Activated CD8-positive, alpha-beta memory T cell treated with anti-CD3 and anti-CD28 coated beads, Interleukin-2, amount 10 ng/mL, durations not matched to agents 7 days and 5 days (primary cell): ENCODE measurements at regions not wholly inside any gene's neighbourhood (a gene's known extent, or its start where the extent isn't known, plus 50 kb on each side); places are given as distances from the start of the nearest gene placed in this dataset.

Experiments
- ATAC-seq: fragments of 150-1000 bp; cut with Tn5 transposase; one replicate; pipeline ENCODE4 v1.10.0; 2021; ENCODE audit warnings: moderate library complexity
- CTCF ChIA-PET: fragments of 350-600 bp; sonication (Branson Sonifier 250); formaldehyde crosslinking; loops from one replicate; lab custom pipeline; 2021; ENCODE audit warnings: antibody characterized with exemption; lab: Charles Lee
- DNase-seq: peaks from one replicate; pipeline ENCODE4 v3.0.0-alpha.2; 2020
- H3K27ac Mint-ChIP-seq: one replicate; pipeline ENCODE4 v1.8.0; 2021; ENCODE audit warnings: mild to moderate bottlenecking, mixed read lengths
- H3K27me3 Mint-ChIP-seq: one replicate; pipeline ENCODE4 v1.8.0; 2021; ENCODE audit warnings: mixed read lengths
- H3K36me3 Mint-ChIP-seq: one replicate; pipeline ENCODE4 v1.8.0; 2021; ENCODE audit warnings: mild to moderate bottlenecking, mixed read lengths
- H3K4me1 Mint-ChIP-seq: one replicate; pipeline ENCODE4 v1.8.0; 2021; ENCODE audit warnings: mixed read lengths
- H3K4me3 Mint-ChIP-seq: one replicate; pipeline ENCODE4 v1.8.0; 2021; ENCODE audit warnings: mild to moderate bottlenecking, moderate library complexity, mixed read lengths
- H3K9me3 Mint-ChIP-seq: one replicate; pipeline ENCODE4 v1.8.0; 2022; ENCODE audit warnings: low read depth, mixed read lengths

DNA sequence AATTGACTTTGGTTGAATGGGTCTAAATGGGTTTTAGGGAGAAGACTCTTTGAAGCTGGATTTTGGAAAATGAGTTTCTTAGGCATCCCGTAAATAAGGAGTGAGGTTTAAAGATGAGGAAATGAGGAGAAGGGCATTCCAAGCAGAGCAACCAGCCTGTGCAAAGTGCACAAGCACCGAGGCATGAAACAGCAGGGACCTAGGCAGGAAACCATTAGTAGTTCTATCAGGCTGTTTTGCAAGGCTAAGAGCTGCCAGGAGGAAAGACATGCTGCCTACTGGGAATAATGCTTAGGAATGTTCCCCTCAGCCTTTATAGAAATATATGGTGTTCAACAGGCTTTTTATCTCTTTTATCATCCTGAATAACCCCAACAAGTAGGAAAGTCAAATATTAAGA is 153.1 kb upstream of the FGGY start:
- Mint-ChIP-seq H3K27me3 (no peaks in the 10 kb centered on the region), H3K9me3 (no peaks in the 10 kb centered on the region), H3K4me1 (peaks cover 35% of the 10 kb centered on the region), H3K36me3 (no peaks in the 10 kb centered on the region), H3K27ac (no peak overlapping the region), H3K4me3 (no peak overlapping the region)
- ATAC-seq: no peak
- DNase-seq: no peak
- CTCF ChIA-PET: no interaction called here

- DNase-seq: no peak
- no peak for ATAC-seq
- Mint-ChIP-seq H3K4me3 (no peak overlapping the region), H3K27me3 (no peaks in the 10 kb centered on the region), H3K9me3 (no peaks in the 10 kb centered on the region), H3K36me3 (no peaks in the 10 kb centered on the region), H3K4me1 (peaks cover 37% of the 10 kb centered on the region), H3K27ac (no peak overlapping the region)
- CTCF ChIA-PET: interaction anchor here (1.0 kb wide), 1 partner anchor 554 kb away, joined by 4 read pairs; no protein-coding TSS in a partner anchor
Measured at GRCh38 chr1:59144959-59145358, 151.9 kb upstream of the FGGY start.

DNA sequence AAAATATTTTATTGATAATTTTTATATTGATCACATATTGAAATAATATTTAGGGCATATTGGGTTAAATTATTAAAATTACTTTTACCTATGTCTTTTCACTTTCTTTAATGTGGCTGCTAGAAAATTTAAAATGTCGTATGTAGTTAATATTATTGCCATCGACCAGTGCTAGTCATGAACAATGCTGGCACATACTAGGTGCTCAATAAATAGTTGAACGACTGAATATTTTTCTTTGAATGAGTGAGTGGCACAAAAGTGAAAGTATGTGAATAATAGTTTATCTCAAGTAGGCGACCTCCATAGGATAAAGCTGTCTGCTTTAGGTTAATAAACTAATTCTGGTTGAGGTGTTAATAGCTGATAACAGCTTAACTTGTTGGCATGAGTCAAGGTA is 150.8 kb upstream of the FGGY start:
- CTCF ChIA-PET: no interaction called here
- H3K4me3 Mint-ChIP-seq: peak overlapping the region; percentile 87
- DNase-seq: no peak
- ATAC-seq: no peak
- peaks cover 46% of the 10 kb centered on the region for H3K4me1 Mint-ChIP-seq
- H3K36me3 Mint-ChIP-seq: no peaks in the 10 kb centered on the region
- H3K27ac Mint-ChIP-seq: peak overlapping the region; percentile 84
- H3K27me3 Mint-ChIP-seq: no peaks in the 10 kb centered on the region
- no peaks in the 10 kb centered on the region for H3K9me3 Mint-ChIP-seq

DNA sequence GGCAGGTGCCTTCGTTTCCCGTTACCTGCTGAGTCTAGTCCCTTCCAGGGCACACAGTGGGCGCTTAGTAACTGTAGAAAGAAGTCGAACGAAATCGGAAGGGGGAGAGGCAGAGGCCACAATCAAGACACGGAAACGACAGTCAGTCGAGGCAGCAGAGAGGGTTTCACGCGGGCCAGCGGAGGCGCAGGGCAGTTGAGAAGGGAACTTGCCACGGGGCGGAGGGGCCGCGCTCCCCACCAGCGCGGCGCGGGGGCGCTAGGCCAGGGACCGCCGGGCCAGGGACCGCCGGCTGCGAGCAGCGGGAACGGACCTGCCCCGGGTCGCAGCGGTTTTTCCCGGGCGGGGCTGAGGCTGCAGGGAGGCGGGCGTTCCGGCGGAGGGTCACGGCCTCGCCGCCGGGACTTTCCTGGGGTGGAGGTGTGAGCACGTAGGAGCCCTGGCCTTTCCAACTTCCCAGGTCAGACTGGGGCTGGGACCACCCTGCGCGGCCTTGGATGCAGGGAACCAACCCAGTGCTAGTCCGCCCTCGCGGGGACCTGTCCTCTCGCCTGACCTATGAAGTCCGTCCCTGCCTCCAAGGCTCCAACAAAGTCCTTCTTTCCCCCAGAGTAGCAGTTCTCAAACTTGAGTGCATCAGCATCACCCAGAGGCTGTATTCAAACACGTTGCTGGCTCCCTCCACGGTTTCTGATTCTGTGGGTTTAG is 150.1 kb upstream of the FGGY start:
- peak; percentile 75 for ATAC-seq

DNA sequence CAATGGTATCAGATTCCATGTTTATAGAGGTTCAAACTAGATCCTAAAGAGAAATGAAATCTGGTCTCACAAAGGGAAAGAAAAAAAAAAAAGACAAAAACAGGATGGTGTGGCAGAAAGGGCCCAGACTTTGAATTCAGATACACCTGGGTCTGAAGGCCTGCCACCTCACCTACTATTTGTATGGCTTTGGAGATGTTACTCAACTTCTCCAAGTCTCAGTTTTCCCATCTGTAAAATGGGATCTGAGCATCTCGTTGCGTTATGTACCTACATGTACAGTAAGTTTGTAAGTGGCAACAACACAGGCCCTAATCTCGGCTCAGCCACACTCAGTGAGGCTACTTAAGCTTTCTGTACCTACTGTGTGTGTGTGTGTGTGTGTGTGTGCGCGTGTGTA is 147.5 kb upstream of the FGGY start:
- CTCF ChIA-PET: interaction anchor here (0.7 kb wide), 1 partner anchor 126 kb away, joined by 3 read pairs; no protein-coding TSS in a partner anchor
- ATAC-seq (no peak), DNase-seq (no peak)
- Mint-ChIP-seq H3K27me3 (no peaks in the 10 kb centered on the region), H3K4me1 (peaks cover 29% of the 10 kb centered on the region), H3K36me3 (no peaks in the 10 kb centered on the region), H3K27ac (no peak overlapping the region), H3K4me3 (no peak overlapping the region), H3K9me3 (no peaks in the 10 kb centered on the region)

More for the DNA sequence above, 150.1 kb upstream of the FGGY start:
- CTCF ChIA-PET: no interaction called here
- H3K36me3 Mint-ChIP-seq: no peaks in the 10 kb centered on the region
- DNase-seq: peak; percentile 63
- peaks cover 42% of the 10 kb centered on the region for H3K4me1 Mint-ChIP-seq
- peak overlapping the region; percentile 84 for H3K27ac Mint-ChIP-seq
- no peaks in the 10 kb centered on the region for H3K9me3 Mint-ChIP-seq
- H3K4me3 Mint-ChIP-seq: peak overlapping the region; percentile 87
- no peaks in the 10 kb centered on the region for H3K27me3 Mint-ChIP-seq

GRCh38 chr1:59150577-59151386 is 146.1 kb upstream of the FGGY start:
- peak; percentile 67 for ATAC-seq
- H3K4me1 Mint-ChIP-seq: peaks cover 25% of the 10 kb centered on the region
- H3K9me3 Mint-ChIP-seq: no peaks in the 10 kb centered on the region
- H3K27me3 Mint-ChIP-seq: no peaks in the 10 kb centered on the region
- peak; percentile 55 for DNase-seq
- peak overlapping the region; percentile 39 for H3K27ac Mint-ChIP-seq
- CTCF ChIA-PET: interaction anchor here (1.0 kb wide), 1 partner anchor 548 kb away, joined by 3 read pairs; no protein-coding TSS in a partner anchor
- H3K36me3 Mint-ChIP-seq: no peaks in the 10 kb centered on the region
- H3K4me3 Mint-ChIP-seq: no peak overlapping the region

DNA sequence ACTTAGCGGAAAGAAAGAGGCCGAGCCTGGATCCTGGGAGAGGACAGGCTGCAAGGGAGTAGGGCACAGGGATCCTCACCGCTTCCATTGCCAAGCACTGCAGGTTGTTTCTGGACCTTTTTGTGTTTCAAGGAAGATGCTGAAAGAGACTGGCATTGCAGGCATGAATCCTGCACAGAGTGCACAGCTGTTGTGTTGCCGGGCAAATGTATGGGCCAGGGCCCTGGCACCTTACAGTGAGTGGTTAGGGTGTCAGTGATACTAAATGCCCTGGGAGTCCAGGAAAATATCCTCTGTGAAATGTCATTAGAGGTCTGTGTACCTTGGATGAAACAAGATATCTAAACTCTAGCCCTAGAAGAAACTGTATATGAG is 145.5 kb upstream of the FGGY start:
- H3K27ac Mint-ChIP-seq: no peak overlapping the region
- peaks cover 22% of the 10 kb centered on the region for H3K4me1 Mint-ChIP-seq
- no peaks in the 10 kb centered on the region for H3K9me3 Mint-ChIP-seq
- ATAC-seq: no peak
- no peak overlapping the region for H3K4me3 Mint-ChIP-seq
- H3K27me3 Mint-ChIP-seq: no peaks in the 10 kb centered on the region
- H3K36me3 Mint-ChIP-seq: no peaks in the 10 kb centered on the region
- DNase-seq: no peak
- CTCF ChIA-PET: interaction anchor here (1.0 kb wide), 1 partner anchor 548 kb away, joined by 3 read pairs; no protein-coding TSS in a partner anchor

DNA sequence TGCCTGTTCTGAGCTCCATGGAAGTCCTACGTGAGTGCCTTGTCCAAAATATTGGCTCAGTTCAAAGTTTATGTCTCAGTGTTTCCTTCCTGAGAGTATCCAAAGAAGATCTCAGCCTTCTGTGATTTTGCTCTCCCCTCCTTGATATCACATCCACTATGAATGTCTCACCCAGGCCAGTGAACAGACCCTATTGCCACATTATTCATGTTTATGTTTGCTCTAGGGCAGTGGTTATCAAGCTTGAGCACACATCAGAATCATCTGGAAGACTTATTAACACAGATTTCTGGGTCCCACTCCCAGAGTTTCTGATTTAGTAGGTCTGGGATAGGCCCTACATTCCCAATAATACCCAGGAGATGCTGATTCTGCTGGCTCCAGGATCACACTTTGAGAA is 145.0 kb upstream of the FGGY start:
- peak overlapping the region; percentile 21 for H3K27ac Mint-ChIP-seq
- H3K36me3 Mint-ChIP-seq: no peaks in the 10 kb centered on the region
- H3K27me3 Mint-ChIP-seq: no peaks in the 10 kb centered on the region
- CTCF ChIA-PET: interaction anchor here (1.0 to 1.2 kb wide), 2 partner anchors 547 kb away, joined by 3 read pairs; no protein-coding TSS in a partner anchor
- DNase-seq: no peak
- H3K4me1 Mint-ChIP-seq: peaks cover 19% of the 10 kb centered on the region
- no peak for ATAC-seq
- no peaks in the 10 kb centered on the region for H3K9me3 Mint-ChIP-seq
- no peak overlapping the region for H3K4me3 Mint-ChIP-seq

DNA sequence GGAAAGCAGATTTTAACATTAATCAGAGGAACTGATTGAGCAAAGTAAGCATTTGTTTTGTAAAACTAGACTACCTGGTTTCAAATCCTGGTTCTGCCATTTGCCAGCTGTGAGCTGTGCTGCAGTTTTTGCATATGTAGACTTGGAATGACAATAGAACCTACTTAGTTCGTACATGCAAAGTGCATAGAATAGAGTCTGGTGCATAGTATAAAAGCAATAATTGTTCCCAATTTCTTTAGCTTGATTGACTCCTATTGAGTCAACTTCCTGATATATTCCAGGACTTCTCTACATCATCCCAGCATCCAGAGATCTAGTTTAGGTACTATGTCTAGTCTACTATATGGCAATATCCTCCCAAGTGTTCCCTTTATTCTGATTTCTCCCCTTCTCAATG is 144.4 kb upstream of the FGGY start:
- no peaks in the 10 kb centered on the region for H3K9me3 Mint-ChIP-seq
- no peaks in the 10 kb centered on the region for H3K27me3 Mint-ChIP-seq
- CTCF ChIA-PET: interaction anchor here (1.2 kb wide), 1 partner anchor 547 kb away, joined by 3 read pairs; no protein-coding TSS in a partner anchor
- DNase-seq (no peak), ATAC-seq (no peak)
- no peaks in the 10 kb centered on the region for H3K36me3 Mint-ChIP-seq
- H3K27ac Mint-ChIP-seq: no peak overlapping the region
- H3K4me3 Mint-ChIP-seq: no peak overlapping the region
- peaks cover 15% of the 10 kb centered on the region for H3K4me1 Mint-ChIP-seq

DNA sequence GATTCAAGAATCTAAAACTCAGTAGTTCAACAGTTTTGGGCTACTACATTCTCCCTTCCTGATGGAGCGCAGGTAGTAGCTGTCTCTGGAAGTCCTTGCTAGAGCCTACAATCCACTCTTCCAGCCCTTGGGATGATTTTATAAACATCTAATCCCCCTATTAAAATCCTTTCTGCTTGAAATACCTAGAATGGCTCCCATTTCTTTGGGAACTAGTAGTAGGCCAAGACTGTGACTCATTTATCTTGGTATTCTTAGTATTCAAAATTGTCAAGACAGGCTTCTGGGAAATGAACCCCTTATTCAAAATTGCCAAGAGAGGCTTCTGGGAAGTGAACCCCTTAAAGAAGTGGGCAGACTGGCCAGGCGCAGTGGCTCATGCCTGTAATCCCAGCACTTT is 142.5 kb upstream of the FGGY start:
- Mint-ChIP-seq H3K9me3 (peaks cover 7% of the 10 kb centered on the region), H3K27ac (no peak overlapping the region), H3K4me3 (no peak overlapping the region), H3K4me1 (peaks cover 12% of the 10 kb centered on the region), H3K27me3 (no peaks in the 10 kb centered on the region), H3K36me3 (peaks cover 5% of the 10 kb centered on the region)
- DNase-seq: no peak
- ATAC-seq: no peak
- CTCF ChIA-PET: no interaction called here

GRCh38 chr1:59155351-59155750 is 141.5 kb upstream of the FGGY start:
- Mint-ChIP-seq H3K9me3 (peaks cover 7% of the 10 kb centered on the region), H3K36me3 (peaks cover 5% of the 10 kb centered on the region), H3K4me3 (no peak overlapping the region), H3K27me3 (no peaks in the 10 kb centered on the region), H3K27ac (no peak overlapping the region), H3K4me1 (peaks cover 7% of the 10 kb centered on the region)
- ATAC-seq (no peak), DNase-seq (no peak)
- CTCF ChIA-PET: no interaction called here

DNA sequence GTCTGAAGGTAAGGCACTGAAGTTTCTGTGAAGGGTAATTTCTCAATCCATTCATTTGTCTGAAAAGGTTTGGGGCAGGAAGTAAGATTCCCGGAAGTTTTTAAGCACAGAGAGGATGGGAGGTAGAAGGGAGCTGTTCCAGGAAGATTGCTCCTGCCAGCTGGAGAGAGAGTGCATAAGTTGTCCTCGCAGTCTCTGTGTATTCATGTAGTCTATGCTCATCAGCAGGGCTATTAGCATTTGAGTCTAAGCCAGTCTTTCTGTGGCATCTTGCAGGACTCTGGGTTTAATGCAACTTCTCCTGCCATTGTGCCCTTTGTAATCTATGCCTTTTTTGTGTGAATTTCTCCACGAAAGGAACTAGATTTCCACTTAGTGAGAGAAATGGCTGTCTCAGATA is 140.8 kb upstream of the FGGY start:
- Mint-ChIP-seq H3K27ac (no peak overlapping the region), H3K36me3 (peaks cover 5% of the 10 kb centered on the region), H3K9me3 (peaks cover 7% of the 10 kb centered on the region), H3K27me3 (no peaks in the 10 kb centered on the region), H3K4me3 (no peak overlapping the region), H3K4me1 (peaks cover under 1% of the 10 kb centered on the region)
- DNase-seq (no peak), ATAC-seq (no peak)
- CTCF ChIA-PET: no interaction called here

DNA sequence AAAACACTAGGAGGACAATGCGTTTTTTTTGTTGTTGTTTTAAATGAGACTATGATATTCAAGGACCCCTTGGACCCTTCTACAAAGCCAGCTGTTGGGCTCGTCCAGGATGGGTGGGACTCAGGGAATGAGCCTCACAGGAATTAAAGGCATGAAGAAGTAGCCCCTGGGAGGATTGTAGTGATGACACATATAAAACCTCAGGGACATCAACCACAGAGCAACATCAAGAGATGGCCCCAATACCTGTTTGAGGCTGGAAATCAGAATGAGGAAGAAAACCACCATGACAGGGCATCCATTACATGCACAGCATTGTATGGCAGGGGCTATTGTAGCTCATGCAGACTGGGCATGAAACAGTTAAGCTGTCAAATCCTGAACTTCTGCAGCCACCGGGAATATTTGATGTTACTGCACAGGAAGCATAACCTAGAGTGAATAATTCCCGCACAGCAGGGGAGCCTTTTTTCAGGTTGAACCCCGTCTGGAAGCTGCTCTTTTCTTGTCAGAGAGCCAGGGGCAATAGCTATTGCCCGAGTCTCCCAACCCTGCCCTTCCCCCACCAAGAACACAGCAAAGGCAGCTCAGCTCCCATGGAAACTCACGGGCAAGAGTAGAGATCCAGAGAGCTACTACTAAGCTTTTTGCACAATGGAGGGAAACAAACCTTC is 140.2 kb upstream of the FGGY start:
- ATAC-seq (no peak), DNase-seq (no peak)
- Mint-ChIP-seq H3K27ac (no peak overlapping the region), H3K4me1 (no peaks in the 10 kb centered on the region), H3K4me3 (no peak overlapping the region), H3K9me3 (peaks cover 7% of the 10 kb centered on the region), H3K36me3 (peaks cover 5% of the 10 kb centered on the region), H3K27me3 (no peaks in the 10 kb centered on the region)
- CTCF ChIA-PET: no interaction called here
